OCI-LY7 (cell line): ENCODE measurements at regions not wholly inside any gene's neighbourhood (a gene's known extent, or its start where the extent isn't known, plus 50 kb on each side); places are given as distances from the start of the nearest gene placed in this dataset.

Experiments
- BruUV-seq: library from RNA; stranded (reverse); fragments of 400-500 nt; replicated peaks from 2 replicates; lab custom pipeline; 2021; lab: Mats Ljungman, UMichigan
- CTCF ChIA-PET: fragments of 300-600 bp; sonication (Branson Sonifier 250); formaldehyde crosslinking; loops from one replicate; lab custom pipeline; 2022; ENCODE audit warnings: antibody characterized with exemption; ENCODE audit not compliant: unreplicated experiment; lab: Charles Lee
- POLR2A ChIA-PET: fragments of 300-600 bp; sonication (Branson Sonifier 250); formaldehyde crosslinking; loops from one replicate; lab custom pipeline; 2022; ENCODE audit warnings: antibody characterized with exemption; lab: Charles Lee
- DNase-seq: peaks from one replicate; pipeline ENCODE4 v3.0.0-alpha.2; 2015; ENCODE audit warnings: low spot score
- H2AFZ ChIP-seq: fragments of 200-600 bp; sonication (generic), shearing (Covaris generic); 2 replicates; pipeline ENCODE4 v1.6.1; 2014; ENCODE audit warnings: mild to moderate bottlenecking, antibody characterized with exemption, low read length, moderate library complexity
- H3K27ac ChIP-seq: fragments of 200-600 bp; sonication (generic); 2 replicates; pipeline ENCODE4 v1.5.1; 2014; ENCODE audit warnings: mixed run types, low read depth, mild to moderate bottlenecking, moderate library complexity, low read length, inconsistent platforms; ENCODE audit not compliant: poor library complexity, severe bottlenecking
- H3K36me3 ChIP-seq: fragments of 200-600 bp; sonication (generic); 2 replicates; pipeline ENCODE4 v1.6.1; 2014; ENCODE audit warnings: mild to moderate bottlenecking, antibody characterized with exemption, low read length, moderate library complexity, mixed read lengths; ENCODE audit not compliant: insufficient read depth
- H3K4me1 ChIP-seq: fragments of 200-600 bp; sonication (generic); 2 replicates; pipeline ENCODE4 v1.5.1; 2014; ENCODE audit warnings: mild to moderate bottlenecking, low read length; ENCODE audit not compliant: insufficient read depth, poor library complexity, severe bottlenecking
- H3K4me2 ChIP-seq: fragments of 200-600 bp; sonication (generic); 2 replicates; pipeline ENCODE4 v1.6.1; 2014; ENCODE audit warnings: mild to moderate bottlenecking, low read length
- H3K4me3 ChIP-seq: fragments of 200-600 bp; sonication (generic); 2 replicates; pipeline ENCODE4 v1.5.1; 2014; ENCODE audit warnings: mild to moderate bottlenecking, low read depth, low read length; ENCODE audit not compliant: poor library complexity, severe bottlenecking
- H3K79me2 ChIP-seq: fragments of 200-600 bp; sonication (generic); 2 replicates; pipeline ENCODE4 v1.6.1; 2016; ENCODE audit warnings: low read depth, mild to moderate bottlenecking, low read length, moderate library complexity, mixed read lengths; ENCODE audit not compliant: insufficient read depth
- H3K9me2 ChIP-seq: fragments of 200-600 bp; sonication (generic); 2 replicates; pipeline ENCODE4 v1.6.1; 2016; ENCODE audit warnings: mild to moderate bottlenecking, low read length, mixed read lengths; ENCODE audit not compliant: insufficient read depth
- H3K9me3 ChIP-seq: fragments of 200-600 bp; sonication (generic); 2 replicates; pipeline ENCODE4 v1.6.1; 2014; ENCODE audit warnings: mild to moderate bottlenecking, mixed run types, low read length, mixed read lengths
- H4K20me1 ChIP-seq: fragments of 200-600 bp; sonication (generic); 2 replicates; pipeline ENCODE4 v1.6.1; 2014; ENCODE audit warnings: mild to moderate bottlenecking, antibody characterized with exemption, low read length, moderate library complexity, mixed read lengths; ENCODE audit not compliant: insufficient read depth
- EZH2phosphoT487 ChIP-seq: fragments of 200-600 bp; sonication (generic); IDR thresholded peaks from 2 replicates; pipeline ENCODE4 v1.6.1; 2018; ENCODE audit warnings: low read depth, borderline replicate concordance, mild to moderate bottlenecking, mixed run types, antibody characterized with exemption, low read length, moderate library complexity, mixed read lengths
- intact Hi-C: fragments of 100-400 bp; cut with micrococcal nuclease; formaldehyde crosslinking; loops from one replicate; pipeline ENCODE4 v1.10.0; 2022; ENCODE audit not compliant: unreplicated experiment
- TF ChIP-seq, protein P1 (sequence below): fragments of 200-600 bp; sonication (generic); conservative IDR thresholded peaks from 2 replicates; pipeline ENCODE4 v1.5.1; 2014; ENCODE audit warnings: mild to moderate bottlenecking, antibody characterized with exemption, low read length, moderate library complexity, mixed read lengths

DNA sequence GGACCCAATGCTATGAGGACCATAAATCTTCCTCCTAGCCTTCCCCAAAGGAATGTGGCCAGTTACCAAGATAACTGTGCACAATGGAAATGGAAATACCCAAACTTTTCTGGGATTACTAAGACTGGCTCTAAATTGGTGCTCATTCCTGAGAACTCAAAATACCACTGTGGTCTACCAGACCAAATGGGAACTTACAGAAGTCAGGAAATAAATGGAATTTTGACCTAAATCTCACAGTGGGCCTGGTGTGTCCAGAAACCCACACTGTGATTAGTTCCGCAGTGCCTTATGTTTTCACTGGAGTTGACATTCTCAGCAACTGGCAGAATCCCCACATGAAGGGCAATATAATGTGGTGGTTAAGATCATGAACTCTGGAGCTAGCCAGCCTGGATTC lies 99.4 kb upstream of the ZC3H12C start:
- Histone ChIP-seq H3K9me2 (no peaks in the 10 kb centered on the region), H3K4me1 (no peaks in the 10 kb centered on the region), H3K4me2 (no peak overlapping the region), H3K36me3 (no peaks in the 10 kb centered on the region), H4K20me1 (no peaks in the 10 kb centered on the region), H2AFZ (no peak overlapping the region), H3K4me3 (no peak overlapping the region), H3K27ac (no peak overlapping the region), H3K9me3 (no peaks in the 10 kb centered on the region), H3K79me2 (no peaks in the 10 kb centered on the region)
- ChIA-PET CTCF (no interaction called here), POLR2A (no interaction called here)
- no peak for DNase-seq
- no TSS peak for BruUV-seq
- TF ChIP-seq EZH2phosphoT487, result no peak
- TF ChIP-seq, protein P1, sequence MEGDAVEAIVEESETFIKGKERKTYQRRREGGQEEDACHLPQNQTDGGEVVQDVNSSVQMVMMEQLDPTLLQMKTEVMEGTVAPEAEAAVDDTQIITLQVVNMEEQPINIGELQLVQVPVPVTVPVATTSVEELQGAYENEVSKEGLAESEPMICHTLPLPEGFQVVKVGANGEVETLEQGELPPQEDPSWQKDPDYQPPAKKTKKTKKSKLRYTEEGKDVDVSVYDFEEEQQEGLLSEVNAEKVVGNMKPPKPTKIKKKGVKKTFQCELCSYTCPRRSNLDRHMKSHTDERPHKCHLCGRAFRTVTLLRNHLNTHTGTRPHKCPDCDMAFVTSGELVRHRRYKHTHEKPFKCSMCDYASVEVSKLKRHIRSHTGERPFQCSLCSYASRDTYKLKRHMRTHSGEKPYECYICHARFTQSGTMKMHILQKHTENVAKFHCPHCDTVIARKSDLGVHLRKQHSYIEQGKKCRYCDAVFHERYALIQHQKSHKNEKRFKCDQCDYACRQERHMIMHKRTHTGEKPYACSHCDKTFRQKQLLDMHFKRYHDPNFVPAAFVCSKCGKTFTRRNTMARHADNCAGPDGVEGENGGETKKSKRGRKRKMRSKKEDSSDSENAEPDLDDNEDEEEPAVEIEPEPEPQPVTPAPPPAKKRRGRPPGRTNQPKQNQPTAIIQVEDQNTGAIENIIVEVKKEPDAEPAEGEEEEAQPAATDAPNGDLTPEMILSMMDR, result no peak
- intact Hi-C loops, result no loop called here

DNA sequence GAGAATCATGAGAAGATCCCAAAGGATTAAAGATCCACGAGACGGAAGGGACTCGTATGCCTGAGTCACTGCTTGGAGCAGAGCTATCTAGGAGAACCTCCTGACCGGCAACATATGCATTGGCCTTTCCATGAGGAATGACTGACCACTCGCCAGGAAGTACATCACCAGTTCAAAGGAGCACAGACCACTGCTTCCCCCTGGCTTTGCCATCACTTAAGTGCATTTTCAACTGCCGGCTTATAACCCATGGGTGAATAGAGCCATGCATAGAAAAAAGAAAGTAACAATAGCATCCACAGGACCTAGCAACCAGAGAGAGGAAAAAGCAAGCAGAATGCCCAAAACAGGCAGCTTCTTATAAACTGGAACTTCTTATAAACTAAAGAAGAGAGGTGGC lies 98.3 kb upstream of the ZC3H12C start:
- Histone ChIP-seq H3K36me3 (no peaks in the 10 kb centered on the region), H3K4me2 (no peak overlapping the region), H2AFZ (no peak overlapping the region), H3K9me3 (no peaks in the 10 kb centered on the region), H3K9me2 (no peaks in the 10 kb centered on the region), H3K27ac (no peak overlapping the region), H3K79me2 (no peaks in the 10 kb centered on the region), H4K20me1 (no peaks in the 10 kb centered on the region), H3K4me3 (no peak overlapping the region), H3K4me1 (no peaks in the 10 kb centered on the region)
- intact Hi-C loops, result no loop called here
- no TSS peak for BruUV-seq
- DNase-seq, result no peak
- TF ChIP-seq, protein P1, result no peak
- no peak for TF ChIP-seq EZH2phosphoT487
- ChIA-PET POLR2A (interaction anchor here (0.7 kb wide), 1 partner anchor 885 kb away, joined by 3 read pairs; no protein-coding TSS in a partner anchor), CTCF (no interaction called here)

DNA sequence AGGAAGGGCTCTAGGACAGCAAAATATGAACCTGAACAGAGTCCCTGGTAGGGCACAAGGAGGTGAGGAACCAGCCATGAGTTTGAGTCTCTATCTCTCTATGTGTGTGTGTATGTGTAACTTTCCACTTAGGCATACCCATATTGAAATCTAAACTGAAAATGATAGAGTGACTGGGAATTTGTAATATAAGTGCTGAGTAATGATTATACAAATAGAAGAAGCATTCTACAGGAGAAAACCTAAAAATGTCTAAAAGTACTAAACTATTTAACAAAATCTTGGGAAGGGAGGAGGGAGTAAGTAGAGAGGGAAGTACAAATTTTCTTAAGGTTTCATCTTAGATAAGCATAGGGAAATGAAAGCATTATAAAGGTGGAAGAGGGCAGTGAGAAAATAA lies 97.1 kb upstream of the ZC3H12C start:
- Histone ChIP-seq H3K27ac (no peak overlapping the region), H3K4me3 (no peak overlapping the region), H4K20me1 (no peaks in the 10 kb centered on the region), H3K36me3 (no peaks in the 10 kb centered on the region), H3K4me1 (no peaks in the 10 kb centered on the region), H2AFZ (no peak overlapping the region), H3K9me2 (no peaks in the 10 kb centered on the region), H3K9me3 (no peaks in the 10 kb centered on the region), H3K79me2 (no peaks in the 10 kb centered on the region), H3K4me2 (no peak overlapping the region)
- POLR2A ChIA-PET, result no interaction called here
- intact Hi-C loops, result no loop called here
- no peak for DNase-seq
- no TSS peak for BruUV-seq
- TF ChIP-seq, protein P1, result no peak
- no peak for TF ChIP-seq EZH2phosphoT487
- CTCF ChIA-PET, result no interaction called here
